HG02938 (cell line): ENCODE measurements at regions not wholly inside any gene's neighbourhood (a gene's known extent, or its start where the extent isn't known, plus 50 kb on each side); places are given as distances from the start of the nearest gene placed in this dataset.
"Not testable (repeated sequence)": the region's sequence is repeated elsewhere in the genome, so short reads cannot be mapped to it uniquely, and the experiment has no call there.

Source experiments
- ATAC-seq: cut with Tn5 transposase; IDR thresholded peaks from one replicate; pipeline ENCODE4 v1.9.1; 2021; ENCODE audit warnings: mild to moderate bottlenecking, moderate library complexity; ENCODE audit not compliant: unreplicated experiment

DNA sequence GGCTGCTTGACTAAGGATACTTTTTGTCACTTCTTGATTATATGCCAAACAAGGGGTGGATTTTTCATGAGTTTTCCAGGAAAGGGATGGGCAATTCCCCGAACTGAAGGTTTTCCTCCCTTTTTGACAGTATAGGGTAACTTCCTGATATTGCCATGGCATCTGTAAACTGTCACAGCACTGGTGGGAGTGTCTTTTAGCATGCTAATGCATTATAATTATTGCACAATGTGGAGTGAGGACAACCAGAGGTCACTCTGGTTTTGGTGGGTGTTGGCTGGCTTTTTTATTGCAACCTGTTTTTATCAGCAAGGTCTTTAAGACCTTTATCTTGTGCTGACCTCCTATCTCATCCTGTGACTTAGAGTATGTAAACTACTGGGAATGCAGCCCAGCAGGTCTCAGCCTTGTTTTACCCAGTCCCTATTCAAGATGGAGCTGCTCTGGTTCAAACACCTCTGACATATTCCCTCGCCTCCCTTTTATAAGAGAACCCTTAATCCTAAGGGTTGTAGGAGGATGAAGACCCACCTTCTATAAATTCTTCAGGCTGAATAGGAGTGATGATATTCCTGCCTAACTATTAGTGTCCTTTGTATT lies 471.2 kb downstream of the ATP23 start:
- no peak for ATAC-seq

GRCh38 chr12:58413794-58414193 lies 472.4 kb downstream of the ATP23 start:
- no peak for ATAC-seq

GRCh38 chr12:58414398-58414871 lies 473.1 kb downstream of the ATP23 start:
- ATAC-seq = no peak

DNA sequence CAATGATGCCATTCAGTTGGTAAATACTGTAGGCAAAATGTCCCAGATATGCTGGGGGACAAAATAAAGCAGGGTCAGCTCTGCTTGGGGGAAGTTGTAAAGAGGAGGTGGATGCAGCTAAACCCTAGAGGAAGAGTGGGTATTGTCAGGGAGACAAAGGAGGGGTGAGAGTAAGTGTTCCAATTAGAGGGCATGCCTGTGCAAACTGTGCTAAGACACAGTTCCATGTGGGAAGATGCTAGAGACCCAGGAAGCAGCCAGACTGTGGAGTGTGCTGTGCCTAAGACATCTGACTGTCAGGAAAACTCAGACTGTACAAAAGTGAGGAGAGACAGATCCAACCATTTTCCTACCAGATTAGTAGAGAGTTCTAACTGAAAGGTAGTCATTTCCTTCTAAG lies 474.3 kb downstream of the ATP23 start:
- ATAC-seq = no peak

DNA sequence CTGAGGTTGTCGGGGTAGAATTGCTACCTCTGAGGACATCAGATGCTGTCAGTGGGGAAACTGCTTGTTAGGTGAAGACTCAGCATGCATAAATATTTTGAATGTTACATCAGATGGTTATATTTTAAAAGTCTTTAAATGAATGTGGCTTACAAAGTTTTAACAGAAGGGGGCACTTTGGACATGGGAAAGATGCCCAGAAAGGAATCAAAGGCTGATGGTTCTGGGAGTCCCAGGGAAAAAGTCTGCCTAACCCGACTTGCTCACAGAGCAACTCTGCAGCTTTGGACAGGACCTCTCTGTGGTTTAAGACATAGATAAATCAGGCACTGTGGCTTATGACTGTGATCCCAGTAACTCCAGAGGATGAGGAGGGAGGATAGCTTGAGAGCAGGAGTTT lies 474.9 kb downstream of the ATP23 start:
- no peak for ATAC-seq

GRCh38 chr12:58419196-58419760 lies 477.9 kb downstream of the ATP23 start:
- no peak for ATAC-seq

DNA sequence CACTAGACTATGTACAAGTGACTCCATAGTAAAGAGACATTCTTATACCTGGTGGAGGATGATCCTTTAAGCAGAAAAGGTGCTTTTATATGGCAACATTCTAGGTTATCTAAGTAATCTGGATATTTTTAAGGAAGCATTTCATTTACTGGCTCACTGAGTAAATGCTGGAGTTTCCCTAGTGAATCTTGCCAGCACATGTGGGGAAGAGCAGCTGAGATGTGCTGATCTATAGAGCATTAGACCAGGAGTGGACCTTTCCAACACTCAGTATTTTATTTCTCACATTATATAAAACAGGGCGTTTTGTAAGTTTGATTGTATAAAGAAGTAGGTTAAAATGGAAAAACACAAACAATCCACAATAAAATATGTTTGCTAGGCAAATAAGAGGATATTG lies 478.5 kb downstream of the ATP23 start:
- ATAC-seq = no peak

DNA sequence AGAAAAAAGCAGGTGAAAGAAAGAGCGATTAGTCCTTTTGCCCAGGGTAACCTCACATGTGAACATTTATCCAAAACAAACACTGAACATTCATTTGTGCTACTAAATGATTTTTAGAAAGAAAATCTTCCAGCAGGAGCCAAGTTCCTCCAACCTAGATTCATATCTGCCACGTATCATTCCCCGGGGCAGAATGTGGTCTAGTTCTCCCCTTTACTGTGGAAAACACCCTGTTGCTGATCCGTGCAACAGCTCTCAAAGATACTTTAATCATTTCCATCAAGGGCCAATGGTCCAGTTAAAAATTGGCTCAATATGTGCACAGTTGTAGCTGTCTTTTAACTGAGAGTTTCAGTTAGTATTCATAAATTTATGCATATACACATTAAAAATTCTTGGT lies 479.1 kb downstream of the ATP23 start:
- no peak for ATAC-seq

DNA sequence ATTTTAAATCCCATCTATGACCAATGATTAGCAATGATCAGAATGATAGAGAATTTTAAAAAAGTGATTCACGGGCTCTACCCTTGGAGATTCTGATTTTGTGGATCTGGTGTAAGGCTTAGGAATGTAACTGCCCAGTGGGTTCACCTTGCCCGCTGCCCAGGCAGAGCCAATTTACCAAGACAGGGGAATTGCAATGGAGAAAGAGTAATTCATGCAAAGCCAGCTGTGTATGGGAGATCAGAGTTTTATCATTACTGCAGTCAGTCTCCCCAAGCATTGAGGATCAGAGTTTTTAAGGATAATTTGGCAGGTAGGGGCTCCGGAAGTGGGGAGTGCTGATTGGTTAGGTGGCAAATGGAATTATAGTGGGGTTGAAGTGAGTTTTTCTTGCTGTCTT lies 480.6 kb downstream of the ATP23 start:
- ATAC-seq = no peak

- peak; percentile 24 for ATAC-seq
These were observed 483.5 kb downstream of the ATP23 start for GRCh38 chr12:58424735-58425392.

- ATAC-seq = peak; percentile 95
These were observed 484.4 kb downstream of the ATP23 start for GRCh38 chr12:58425481-58426392.

- ATAC-seq = not testable (repeated sequence)
These were observed 485.1 kb downstream of the ATP23 start for GRCh38 chr12:58426437-58426836.

- no peak for ATAC-seq
These were observed 486.3 kb downstream of the LRIG3 start for GRCh38 chr12:58433959-58434358.

DNA sequence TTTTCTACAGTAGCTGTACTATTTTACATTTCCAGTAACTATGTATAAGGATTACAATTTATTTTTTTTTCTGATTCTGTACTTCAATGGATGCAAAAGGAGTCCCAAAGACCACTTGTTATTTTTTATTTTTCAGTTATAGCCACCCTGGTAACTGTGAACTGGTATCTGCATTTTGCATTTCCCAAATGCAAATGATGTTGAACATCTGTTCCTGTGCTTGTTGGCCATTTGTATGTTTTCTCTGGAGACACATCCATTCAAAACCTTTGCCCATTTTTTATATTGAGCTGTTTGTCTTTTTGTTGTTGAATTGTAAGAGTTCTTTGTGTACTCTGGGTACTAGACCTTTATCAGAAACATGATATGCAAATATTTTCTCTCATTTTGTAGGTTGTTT lies 485.6 kb downstream of the LRIG3 start:
- no peak for ATAC-seq

DNA sequence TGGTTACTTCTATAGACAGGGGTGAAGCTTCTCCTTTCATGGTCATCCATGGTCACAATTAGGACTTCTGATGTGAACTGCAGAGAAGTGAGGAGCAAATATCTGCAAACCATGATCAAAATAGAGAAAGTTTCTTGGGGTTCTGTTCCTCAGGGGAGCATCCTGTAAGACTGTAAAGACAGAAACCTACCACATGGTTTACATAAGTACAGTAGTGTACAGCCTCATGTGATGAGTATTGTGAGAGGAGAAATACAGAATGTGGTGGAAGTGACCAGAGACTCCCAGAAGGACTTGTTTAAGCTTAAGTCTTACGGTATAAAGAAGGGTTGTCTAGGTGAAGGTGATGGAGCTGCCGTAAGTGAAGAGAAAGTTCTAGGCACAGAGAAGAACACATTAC lies 484.7 kb downstream of the LRIG3 start:
- peak; percentile 76 for ATAC-seq

DNA sequence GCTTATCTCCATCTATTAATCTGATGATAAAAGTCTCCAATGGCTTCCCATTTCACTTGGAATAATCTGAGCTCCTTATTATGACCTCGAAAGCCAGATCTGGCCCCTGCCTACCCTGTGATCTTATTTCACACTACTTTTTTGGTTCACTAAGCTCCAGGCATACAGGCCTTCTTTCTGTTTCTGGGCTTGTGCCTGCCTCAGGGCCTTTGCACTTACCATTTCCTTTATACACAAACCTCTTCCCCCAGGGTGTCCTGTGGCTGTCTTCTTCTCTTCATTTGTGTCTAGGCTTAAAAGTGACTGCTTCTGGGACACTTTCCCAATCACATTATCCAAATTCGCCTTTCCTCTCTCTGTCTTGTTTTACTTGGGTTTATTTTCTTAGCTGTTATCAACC lies 478.8 kb downstream of the LRIG3 start:
- ATAC-seq = no peak

GRCh38 chr12:58443273-58443980 lies 476.9 kb downstream of the LRIG3 start:
- ATAC-seq = peak; percentile 75

DNA sequence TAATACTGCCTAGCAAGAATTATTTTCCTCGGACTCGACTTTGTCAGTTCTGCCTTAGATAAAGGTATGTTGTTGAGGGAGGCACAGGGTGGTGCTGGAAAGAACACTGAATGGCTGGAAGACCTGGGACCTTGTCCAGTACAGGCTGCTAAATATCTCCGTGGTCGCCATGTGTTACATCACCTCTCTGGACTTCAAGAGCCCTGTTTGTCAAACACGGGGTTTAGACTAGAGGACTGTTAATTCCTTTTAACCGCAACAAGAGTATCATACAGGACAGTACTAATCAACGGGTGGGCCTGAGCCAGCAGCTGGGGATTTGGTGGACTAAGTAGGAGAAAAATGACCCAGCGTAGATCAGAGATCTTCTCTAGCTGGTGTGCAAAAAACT lies 476.3 kb downstream of the LRIG3 start:
- ATAC-seq = no peak

GRCh38 chr12:58450868-58451482 lies 469.3 kb downstream of the LRIG3 start:
- ATAC-seq = no peak

DNA sequence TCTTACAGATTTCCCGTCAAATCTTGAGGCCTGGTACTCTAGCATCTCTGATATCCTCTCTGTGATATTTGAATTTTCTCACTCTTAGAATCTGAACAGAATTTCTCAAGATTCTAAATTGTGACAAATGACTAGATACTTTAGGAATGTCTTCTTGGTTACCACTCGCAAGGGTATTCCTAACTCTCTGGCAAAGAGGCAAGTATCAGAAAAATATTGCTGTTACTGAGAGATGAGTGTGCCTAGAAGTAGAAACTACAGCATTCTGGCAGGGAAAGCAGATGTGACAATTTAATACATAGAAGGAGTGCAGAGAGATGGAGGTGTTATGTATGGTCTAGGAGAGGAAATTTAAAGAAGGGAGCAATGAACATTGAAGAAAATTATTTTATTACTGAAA lies 467.8 kb downstream of the LRIG3 start:
- ATAC-seq = no peak
